22Rv1 (cell line): ENCODE measurements at regions not wholly inside any gene's neighbourhood (a gene's known extent, or its start where the extent isn't known, plus 50 kb on each side); places are given as distances from the start of the nearest gene placed in this dataset.

ENCODE experiments used
- H3K27ac ChIP-seq: fragments of 450-650 bp; 2 replicates; pipeline ENCODE4 v1.5.1; 2017
- ZFX ChIP-seq: fragments of 450-650 bp; IDR thresholded peaks from 2 replicates; pipeline ENCODE4 v1.6.1; 2017; ENCODE audit warnings: antibody characterized with exemption, borderline replicate concordance
- TF ChIP-seq, protein P1 (sequence below): fragments of 450-650 bp; IDR thresholded peaks from 2 replicates; pipeline ENCODE4 v1.5.1; 2017; ENCODE audit warnings: mild to moderate bottlenecking

DNA sequence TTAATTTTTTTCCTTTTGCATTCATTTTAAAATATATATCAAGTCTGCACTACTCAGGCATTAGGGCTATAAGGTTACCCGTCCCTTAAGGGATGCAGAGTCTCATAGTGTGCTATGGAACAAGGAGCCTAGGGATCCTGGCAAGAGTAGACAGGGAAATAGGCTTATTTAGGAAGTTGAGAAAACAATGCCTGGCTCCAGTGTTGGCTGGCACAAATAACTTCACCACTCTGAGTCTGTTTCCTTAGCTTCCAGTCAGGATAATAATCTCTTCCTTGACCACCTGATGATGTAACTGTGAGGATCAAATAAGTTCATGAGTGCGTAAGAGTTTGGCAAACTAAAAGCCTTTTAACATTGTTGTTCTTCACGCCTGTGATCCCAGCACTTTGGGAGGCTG, 540.8 kb upstream of the IL12A start:
- H3K27ac ChIP-seq = no peak overlapping the region
- TF ChIP-seq, protein P1, sequence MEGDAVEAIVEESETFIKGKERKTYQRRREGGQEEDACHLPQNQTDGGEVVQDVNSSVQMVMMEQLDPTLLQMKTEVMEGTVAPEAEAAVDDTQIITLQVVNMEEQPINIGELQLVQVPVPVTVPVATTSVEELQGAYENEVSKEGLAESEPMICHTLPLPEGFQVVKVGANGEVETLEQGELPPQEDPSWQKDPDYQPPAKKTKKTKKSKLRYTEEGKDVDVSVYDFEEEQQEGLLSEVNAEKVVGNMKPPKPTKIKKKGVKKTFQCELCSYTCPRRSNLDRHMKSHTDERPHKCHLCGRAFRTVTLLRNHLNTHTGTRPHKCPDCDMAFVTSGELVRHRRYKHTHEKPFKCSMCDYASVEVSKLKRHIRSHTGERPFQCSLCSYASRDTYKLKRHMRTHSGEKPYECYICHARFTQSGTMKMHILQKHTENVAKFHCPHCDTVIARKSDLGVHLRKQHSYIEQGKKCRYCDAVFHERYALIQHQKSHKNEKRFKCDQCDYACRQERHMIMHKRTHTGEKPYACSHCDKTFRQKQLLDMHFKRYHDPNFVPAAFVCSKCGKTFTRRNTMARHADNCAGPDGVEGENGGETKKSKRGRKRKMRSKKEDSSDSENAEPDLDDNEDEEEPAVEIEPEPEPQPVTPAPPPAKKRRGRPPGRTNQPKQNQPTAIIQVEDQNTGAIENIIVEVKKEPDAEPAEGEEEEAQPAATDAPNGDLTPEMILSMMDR = no peak
- TF ChIP-seq ZFX = no peak

DNA sequence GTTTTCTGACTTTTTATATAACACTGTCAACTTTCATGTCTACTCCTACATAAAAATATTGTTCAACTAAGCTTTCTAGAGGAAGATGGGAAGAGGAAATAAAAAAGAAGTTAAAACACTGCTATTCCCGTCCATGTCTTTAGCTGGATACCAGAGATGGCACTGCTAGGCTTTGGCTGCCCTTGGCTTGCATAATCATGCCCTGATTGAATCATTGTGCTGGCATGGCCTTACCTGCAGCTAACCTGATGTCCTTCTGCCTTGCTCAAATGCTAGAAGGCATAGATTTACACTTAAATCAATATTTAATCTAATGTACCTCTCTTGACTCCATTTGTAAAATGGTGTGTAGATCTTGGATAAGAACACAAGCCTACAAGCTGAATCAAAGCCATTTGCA, 539.7 kb upstream of the IL12A start:
- TF ChIP-seq, protein P1 = no peak
- TF ChIP-seq ZFX = no peak
- H3K27ac ChIP-seq = no peak overlapping the region

DNA sequence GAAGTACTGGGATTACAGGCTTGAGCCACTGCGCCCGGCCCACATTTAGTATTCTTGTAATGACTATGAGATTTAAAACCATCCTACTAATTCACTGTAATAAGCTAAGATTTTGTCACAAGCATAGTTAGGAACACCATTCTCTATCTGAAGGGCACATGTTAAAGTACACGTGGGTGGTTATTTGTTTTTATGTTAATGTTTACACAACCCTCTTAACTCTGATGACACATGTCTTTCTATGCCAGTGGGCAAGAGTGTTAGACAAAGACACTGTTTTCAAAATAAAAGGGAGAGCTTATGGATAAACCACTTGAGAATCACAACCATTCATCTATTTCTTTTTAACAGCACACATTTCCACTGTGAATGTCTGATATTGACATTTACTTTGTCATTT, 537.6 kb upstream of the IL12A start:
- TF ChIP-seq, protein P1 = no peak
- no peak for TF ChIP-seq ZFX
- H3K27ac ChIP-seq = no peak overlapping the region

DNA sequence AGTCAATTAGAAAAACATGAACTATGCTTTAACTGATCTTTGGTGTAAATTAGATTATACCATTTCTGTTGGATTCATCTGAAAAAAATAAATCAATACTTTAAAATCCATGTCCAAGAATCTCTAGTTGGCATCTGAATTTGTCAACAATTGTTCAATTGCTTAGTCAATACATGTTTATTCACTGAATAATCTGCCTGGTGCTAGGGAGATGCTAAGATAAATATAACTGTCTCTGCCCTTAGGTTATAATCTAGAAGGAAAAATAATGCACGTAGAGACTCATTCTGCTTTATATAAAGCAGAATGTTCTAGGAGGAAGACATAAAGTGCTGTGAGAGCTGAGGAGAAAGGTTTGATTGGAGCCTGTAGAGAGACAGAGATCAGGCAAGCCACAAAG, 537.2 kb upstream of the IL12A start:
- TF ChIP-seq ZFX = no peak
- TF ChIP-seq, protein P1 = no peak

DNA sequence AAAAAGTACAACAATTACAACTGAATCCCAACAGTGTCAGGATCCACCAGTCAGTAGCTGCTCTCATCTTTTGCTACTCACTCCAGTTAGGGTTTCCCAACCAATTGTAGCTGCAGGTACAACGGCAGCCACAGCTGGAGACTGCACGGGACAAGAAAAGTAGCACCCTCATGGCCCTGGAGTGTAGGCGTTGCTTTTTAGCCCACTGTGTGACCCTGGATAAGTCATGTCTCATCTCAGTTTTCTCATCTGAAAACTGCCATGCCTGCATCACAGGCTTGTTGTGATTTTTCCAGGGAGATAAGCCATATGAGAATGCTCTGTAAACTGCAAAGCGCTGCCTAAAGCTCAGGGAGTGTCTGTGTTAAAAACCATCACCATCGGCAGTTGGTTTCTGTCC, 535.6 kb upstream of the IL12A start:
- TF ChIP-seq, protein P1 = no peak
- no peak for TF ChIP-seq ZFX
- no peak overlapping the region for H3K27ac ChIP-seq

More for the DNA sequence above, 537.2 kb upstream of the IL12A start:
- H3K27ac ChIP-seq = no peak overlapping the region

DNA sequence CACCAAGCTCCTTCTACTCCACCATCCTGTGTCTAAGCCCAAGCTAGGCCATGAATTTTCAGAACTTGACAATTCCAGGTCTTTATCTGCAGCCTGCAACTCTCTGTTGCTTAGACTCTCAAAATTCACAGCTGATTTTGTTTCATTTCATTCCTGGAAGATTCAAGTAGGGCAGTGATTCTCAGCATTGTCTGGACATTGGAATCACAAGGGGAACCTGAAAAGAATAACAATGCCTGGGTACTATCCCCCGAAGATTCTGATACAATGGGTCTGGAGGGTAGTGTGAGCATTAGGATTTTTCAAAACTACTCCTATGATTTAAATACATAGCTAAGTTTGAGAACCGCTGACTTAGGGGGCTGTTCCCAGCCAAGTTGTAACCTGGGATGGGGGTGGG, 534.7 kb upstream of the IL12A start:
- H3K27ac ChIP-seq = no peak overlapping the region
- TF ChIP-seq, protein P1 = no peak
- no peak for TF ChIP-seq ZFX

DNA sequence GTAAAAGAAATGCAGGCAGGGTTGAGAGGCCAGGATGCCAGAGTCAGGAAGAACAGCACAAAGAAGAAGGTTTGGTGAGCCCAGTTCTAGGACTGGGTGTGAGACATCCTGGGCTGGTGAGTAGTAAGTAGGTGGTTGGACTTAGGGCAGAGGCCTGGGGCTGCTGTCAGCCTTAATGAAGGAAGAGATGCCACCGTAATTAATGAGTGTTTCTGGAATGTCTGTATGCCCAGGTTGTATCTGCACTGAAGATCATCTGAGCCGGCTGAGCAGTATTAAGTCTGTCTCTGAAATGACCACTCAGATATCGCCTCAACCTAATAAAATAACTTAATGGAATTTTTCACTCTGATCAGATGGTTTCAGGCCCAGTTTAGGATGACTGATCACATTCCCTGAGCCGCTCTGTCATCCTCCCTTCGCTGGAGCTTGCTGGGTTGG, 532.9 kb upstream of the IL12A start:
- TF ChIP-seq ZFX = no peak
- TF ChIP-seq, protein P1 = no peak
- no peak overlapping the region for H3K27ac ChIP-seq
